NCI-H2107 treated with DMSO at 0.1 percent for 48 hours (cell line): ENCODE measurements at regions not wholly inside any gene's neighbourhood (a gene's known extent, or its start where the extent isn't known, plus 50 kb on each side); places are given as distances from the start of the nearest gene placed in this dataset.
A peak's percentile ranks its signal among the peaks of the same experiment; 100 is the strongest.

ENCODE experiments used
- DNase-seq: peaks from one replicate; lab custom pipeline; 2025; ENCODE audit not compliant: unreplicated experiment; lab: John Stamatoyannopoulos, UW

DNA sequence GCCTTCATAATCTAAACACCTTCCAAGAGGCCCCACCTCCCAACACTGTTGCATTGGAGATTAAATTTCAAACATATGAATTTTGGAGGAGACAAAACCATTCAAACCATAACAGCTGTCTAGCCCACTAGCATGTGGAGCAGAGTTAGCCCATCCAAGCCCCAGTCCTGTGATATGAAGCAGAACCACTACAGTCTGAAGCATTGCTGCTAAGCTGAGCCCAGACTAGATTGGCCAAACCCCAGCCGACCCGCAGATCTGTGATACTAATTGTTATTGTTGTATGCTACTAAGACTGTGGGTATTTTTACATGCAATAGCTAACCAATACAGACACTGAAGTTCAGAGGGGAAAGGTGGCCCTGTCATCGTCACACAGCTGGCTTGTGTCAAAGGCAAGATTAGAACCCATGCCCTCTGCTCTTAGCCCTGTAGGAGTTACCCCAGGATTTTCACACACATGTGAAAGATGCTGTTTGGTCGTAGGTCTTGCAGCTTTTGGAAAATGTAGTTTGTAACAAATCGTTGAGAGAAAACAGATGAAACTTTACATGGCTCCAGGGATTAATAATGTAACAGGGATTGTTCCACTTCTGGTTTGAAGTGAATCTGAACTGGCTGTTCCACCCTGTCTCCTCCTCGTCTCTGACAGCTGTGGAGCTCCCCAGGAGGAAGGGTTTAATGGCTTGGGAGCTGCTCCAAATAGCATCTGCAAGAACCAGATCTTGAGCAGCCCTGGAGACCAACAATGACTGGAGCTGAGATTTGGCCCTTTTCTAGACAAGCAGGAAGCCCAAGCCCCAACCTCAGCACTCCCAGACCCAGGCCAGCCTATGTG, 517.5 kb downstream of the MID1IP1 start:
- no peak for DNase-seq

- DNase-seq = no peak
Observed at GRCh38 chrX:39320165-39320564, 518.9 kb downstream of the MID1IP1 start.

DNA sequence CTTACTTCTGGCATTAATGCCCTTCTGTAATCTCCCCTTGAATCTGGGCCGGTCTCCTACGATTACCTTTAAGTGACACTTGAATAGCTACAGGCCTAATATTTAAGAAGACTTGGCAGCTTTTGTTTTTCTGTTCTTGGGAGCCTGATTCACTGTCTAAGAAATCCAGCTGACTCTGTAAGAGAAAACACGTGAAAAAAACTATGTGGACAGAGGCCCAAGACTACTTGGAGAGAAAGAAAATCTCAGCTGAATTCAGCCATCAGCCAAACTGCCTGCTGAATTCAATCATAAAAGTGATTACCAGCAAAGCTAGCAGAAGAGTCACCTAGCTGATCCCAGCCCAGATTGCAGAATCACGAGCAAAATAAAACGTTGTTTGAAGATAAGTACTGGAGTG, 521.2 kb downstream of the MID1IP1 start:
- DNase-seq = no peak

DNA sequence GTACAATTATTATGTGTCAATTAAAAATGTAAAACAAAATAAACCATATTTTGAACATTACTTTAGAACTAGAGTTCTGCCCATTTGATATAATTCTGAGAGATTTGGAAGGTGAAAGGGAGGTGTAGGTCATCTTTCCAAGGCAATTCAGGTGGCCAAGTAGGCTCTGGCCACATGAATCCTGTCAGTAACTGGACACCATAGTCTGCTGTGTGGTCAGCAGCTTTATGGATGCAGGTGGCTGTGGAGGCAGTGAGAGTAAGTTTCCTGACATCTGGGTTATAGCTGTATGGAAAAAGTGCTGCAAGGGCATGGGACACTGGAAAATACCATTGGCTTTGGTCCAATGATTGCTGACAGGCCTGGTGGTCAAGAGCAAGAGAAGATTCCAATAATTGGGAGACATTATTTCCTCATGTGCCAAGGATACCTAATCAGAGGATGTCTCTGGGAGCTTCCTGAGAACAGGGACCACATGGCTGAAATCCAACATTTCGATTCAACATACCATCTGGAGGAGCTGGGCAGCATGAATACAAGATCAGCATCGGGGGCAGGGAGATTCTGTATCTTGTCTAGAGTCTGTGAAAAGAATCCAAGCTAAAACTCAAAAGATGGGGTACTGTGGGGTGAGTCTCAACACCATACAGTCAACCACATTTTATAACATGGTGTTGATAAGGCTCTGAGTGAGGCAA, 523.1 kb downstream of the MID1IP1 start:
- no peak for DNase-seq

- DNase-seq = no peak
Observed at GRCh38 chrX:39327255-39327654, 526.0 kb downstream of the MID1IP1 start.

- no peak for DNase-seq
Observed at GRCh38 chrX:39327705-39328104, 526.4 kb downstream of the MID1IP1 start.

DNA sequence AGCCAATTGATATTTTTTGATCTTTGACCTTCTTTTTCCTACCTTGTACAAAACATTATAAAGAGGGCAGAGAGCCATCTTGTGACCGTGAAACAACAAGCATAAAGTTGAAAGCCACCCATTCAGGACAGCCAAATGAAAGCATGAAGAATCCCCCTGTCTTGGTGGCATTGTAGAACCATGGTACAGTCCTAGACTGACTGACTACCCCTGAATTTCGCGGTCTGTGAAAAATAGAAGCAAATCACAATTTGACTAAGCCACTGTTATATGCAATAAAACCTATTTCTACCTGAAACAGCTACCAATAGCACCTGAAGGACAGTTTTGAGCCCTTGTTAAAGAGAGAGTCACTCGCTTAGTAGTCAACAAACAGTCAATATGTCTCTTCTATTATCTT, 527.4 kb downstream of the MID1IP1 start:
- DNase-seq = no peak

GRCh38 chrX:39331082-39331704, 529.9 kb downstream of the MID1IP1 start:
- DNase-seq = no peak

GRCh38 chrX:39333451-39333850, 532.2 kb downstream of the MID1IP1 start:
- no peak for DNase-seq

DNA sequence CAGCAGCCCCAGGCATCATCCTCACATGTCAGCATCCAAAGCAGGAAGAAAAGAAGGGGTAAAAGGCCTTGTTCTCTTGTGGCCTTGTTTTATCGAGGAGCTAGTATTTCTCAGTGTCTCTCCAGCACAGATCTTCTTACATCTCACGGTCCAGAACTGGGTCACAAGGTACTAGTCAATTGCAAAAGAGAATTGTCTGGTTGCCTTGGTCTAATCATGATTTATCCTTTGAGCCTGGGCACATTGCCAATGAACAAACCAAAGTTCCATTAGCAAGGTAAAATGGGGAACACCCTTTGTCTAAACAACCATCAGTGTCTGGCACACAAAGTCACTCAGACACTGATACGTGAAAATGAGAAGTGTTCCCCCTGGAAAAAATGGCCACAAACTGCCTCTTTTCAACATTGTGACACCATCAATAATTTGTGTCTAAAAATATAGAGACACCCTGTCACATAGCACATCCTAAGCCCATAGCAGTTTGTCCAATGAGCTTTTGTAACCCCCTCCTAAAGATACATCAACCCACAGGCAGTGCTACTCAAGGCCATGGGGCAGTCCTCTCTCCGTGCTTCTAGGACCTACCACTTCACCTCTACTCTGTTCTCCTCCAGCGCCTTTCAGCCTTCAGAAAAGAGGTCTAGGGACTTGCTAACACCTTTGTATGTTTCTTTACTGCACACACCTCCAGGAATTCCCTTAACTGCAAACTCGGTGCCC, 534.4 kb downstream of the MID1IP1 start:
- DNase-seq = peak; percentile 82

DNA sequence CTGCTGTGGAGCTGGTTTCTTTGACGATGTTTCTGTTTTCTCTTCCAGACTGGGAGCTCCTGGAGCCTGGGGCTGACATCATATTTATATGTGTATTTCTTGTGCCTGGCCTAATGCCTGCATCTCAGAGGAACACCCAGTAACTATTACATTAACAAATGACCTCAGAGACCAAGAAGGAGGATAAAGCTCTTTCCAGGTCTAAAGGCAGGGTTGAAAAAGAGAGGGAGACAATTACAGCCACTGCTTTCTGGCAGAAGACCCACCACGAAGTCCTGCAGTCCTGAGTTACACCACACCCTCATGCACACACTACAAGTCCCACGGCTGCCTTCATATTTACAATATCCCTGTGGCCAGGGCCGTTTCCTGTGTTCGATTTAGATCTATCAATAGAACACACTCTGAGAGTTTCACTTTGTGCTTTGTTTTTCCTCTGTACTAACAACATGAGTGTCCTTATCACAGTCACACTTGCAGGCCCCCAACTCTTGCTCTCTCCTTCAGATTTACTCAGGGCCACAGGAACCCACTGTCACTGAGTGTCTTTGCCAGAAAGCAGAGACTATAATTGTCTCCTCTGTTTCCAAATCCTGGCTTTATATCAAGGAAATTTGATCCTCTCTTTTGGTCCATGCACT, 535.5 kb downstream of the MID1IP1 start:
- DNase-seq = peak; percentile 69

GRCh38 chrX:39337451-39337850, 536.2 kb downstream of the MID1IP1 start:
- DNase-seq = peak; percentile 69

DNA sequence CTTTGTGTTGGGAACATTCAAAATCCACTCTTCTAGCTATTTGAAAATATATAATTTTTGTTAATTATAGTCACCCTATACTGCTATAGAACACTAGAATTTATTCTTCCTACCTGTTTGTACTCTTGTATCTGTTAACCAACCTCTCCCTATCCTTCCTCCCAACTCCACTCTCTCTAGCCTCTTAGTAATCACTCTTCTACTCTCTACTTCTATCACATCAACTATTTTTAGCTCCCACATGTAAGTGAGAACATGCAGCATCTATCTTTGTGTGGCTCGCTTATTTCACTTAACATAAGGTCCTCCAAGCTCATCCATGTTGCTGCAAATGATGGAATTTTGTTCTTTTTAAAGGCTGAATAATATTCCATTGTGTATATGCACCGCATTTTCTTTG, 537.3 kb downstream of the MID1IP1 start:
- DNase-seq = no peak

DNA sequence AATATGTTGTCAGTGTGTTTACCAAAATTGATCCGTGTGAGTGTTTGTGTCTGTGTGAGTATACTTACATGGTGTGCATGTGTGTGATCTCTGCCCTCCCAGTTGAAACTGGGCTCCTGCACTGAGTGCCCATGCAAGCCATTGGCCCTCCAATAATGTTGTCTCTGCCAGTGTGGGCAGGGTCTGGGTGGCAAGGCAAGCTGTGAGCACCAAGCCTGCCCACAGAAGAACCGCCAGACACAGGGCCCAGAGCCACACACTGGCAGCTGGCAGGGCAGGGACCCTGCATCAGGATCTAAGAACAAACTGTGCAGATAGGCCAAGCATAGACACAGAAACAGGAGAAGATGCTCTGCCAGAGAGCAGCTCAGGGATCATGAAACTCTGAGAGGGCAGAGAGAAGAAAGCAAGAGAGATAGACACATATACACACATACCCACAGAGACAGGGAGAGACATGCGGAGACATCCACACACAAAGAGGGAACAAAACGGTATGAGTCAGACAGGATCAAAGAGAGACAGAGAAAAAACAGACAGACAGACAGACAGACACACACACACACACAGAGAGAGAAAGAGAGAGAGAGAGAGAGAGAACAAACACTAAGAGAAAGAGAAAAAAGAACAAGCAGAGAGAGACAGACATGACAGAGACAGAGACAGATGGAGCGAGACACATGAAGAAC, 555.0 kb downstream of the MID1IP1 start:
- DNase-seq = no peak

DNA sequence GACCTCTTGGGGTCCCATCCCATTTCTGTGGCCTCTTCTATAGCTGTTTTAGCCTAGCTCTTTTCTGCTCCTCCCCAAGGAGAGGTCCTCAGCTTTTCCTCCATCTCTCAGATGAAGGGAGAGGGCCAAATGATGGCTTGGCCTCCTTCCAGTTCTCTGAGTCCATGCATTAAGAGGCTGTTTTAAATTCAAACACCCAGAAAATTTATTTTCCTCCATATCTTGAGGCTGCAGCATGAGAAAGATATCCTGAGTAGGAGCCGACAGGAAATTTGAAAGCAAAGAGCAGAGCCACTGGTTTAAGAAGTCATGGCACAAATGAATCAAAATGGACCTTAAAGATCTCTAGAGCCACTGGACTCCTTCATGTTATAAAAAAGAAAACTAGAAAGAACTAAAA, 558.8 kb downstream of the MID1IP1 start:
- DNase-seq = no peak

DNA sequence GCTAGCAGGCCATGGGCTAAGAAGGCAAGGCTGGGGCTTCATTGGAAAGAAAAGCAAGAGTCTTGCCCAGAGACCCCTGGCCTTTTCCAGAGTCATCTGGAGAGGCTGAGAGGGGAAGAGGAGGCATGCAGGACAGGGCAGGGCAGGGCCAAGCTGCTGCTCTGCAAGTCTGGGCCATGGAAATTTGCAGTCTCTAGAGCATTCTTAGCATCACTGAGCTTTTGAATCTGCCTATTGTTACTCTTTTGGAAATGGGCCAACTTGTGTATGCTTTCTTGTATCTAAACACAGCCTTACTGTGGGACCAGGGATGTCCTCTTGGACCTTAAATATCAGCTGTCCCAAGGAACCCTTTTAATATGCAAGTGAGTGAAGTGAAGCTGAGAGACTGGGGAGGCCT, 560.5 kb downstream of the MID1IP1 start:
- no peak for DNase-seq

DNA sequence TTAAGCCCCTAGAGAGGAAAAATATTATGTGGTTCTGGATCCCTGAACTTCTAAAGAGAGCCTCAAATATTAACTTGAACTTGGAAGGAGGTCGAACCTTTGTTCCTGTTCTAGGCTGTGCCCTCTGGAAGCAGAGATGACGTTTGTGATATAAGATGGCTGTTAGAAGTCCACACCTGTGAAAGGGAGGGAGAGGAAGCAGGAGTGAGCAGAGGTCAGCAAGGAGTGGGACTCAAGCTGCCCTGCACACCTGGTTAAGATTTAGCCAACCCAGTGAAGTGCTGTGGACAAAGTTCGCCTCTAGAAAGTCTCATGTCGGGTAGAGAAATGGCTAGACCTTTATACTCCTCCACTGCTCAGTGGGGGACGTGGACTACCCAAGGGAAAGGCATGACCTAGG, 566.2 kb downstream of the MID1IP1 start:
- no peak for DNase-seq

DNA sequence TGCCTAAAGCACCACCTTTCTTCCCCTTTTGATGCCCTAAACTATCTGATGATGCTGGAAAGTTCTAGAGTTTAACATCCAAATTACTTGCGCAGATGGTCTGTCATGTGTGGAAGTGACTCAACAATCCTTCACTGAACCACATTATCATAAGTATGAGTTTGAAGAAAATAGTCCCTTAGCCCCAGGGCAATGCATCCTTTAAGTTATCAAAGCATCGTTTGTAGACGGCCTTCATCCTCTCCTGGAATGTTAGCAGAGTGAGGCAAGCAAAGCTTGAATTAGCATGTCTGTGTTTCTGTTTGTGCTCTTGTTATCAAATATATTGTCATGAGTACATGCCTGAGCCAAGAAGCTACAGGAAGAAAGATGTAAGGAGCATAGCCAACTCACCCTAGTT, 570.9 kb downstream of the MID1IP1 start:
- no peak for DNase-seq

DNA sequence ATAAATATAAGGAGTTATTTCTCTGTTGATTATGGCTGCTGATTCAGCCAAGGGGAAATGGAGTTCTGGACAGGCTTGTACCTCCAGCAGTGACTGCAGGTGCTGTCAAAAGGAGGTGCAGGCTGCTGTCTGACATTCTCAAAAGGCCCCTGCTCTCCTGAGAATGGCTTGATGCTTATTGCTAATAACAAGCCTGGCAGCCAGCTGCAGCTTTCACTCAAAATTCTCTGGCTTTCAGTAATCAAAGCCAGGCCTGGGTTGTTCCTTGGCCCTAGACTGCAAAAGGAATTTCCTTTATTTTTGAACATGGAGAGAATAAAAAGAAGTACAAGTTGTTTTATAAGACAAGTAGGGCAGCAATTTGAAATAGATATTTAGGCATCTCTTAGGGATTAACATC, 575.9 kb downstream of the MID1IP1 start:
- DNase-seq = no peak

DNA sequence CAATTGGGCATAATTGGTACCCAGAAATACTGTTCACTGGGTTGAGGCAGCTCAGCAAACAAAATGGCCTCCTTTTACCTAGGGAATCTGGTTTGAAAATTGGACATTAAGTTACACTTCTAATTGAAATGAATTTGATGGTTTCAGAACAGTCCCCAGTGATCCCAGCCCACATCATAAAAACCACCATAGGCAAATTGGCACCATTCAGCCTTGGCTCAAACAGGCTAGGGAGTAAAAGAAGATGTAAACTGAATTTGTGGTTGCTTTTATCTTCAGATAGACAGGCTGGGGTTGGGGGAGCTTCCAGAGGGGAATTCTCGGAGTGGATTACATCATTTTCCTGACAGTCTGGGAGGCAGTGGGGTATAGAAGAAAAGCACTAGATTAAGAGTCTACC, 576.5 kb downstream of the MID1IP1 start:
- no peak for DNase-seq
